ENCODE measurements at regions not wholly inside any gene's neighbourhood (a gene's known extent, or its start where the extent isn't known, plus 50 kb on each side); places are given as distances from the start of the nearest gene placed in this dataset.

- peak in 2 of 3 donors; percentile 1 to 33 for DNase-seq (ENCODE audit: low read depth in 2 of 3, low spot score in 2 of 3)
These were observed 96.4 kb upstream of the SELENOP start for GRCh38 chr5:42908086-42908485.

GRCh38 chr5:42905827-42906226, 94.1 kb upstream of the SELENOP start:
- DNase-seq (ENCODE audit: low read depth in 2 of 3, low spot score in 2 of 3), result no peak

- DNase-seq (ENCODE audit: low read depth in 2 of 3, low spot score in 2 of 3), result no peak
These were observed 89.0 kb upstream of the SELENOP start for GRCh38 chr5:42900734-42901133.

GRCh38 chr5:42898760-42899159, 87.1 kb upstream of the SELENOP start:
- DNase-seq (ENCODE audit: low read depth in 2 of 3, low spot score in 2 of 3), result no peak

- no peak for DNase-seq (ENCODE audit: low read depth in 2 of 3, low spot score in 2 of 3)
These were observed 84.8 kb upstream of the SELENOP start for GRCh38 chr5:42896523-42896922.

- DNase-seq (ENCODE audit: low read depth in 2 of 3, low spot score in 2 of 3), result no peak
These were observed 82.4 kb upstream of the SELENOP start for GRCh38 chr5:42894057-42894456.

GRCh38 chr5:42889311-42889933, 77.7 kb upstream of the SELENOP start:
- DNase-seq (ENCODE audit: low read depth in 2 of 3, low spot score in 2 of 3), result peak; percentile 26 to 92 (median 73)

- no peak for DNase-seq (ENCODE audit: low read depth in 2 of 3, low spot score in 2 of 3)
These were observed 77.1 kb upstream of the SELENOP start for GRCh38 chr5:42888771-42889170.

GRCh38 chr5:42887575-42887974, 75.9 kb upstream of the SELENOP start:
- no peak for DNase-seq (ENCODE audit: low read depth in 2 of 3, low spot score in 2 of 3)

- DNase-seq (ENCODE audit: low read depth in 2 of 3, low spot score in 2 of 3), result no peak
These were observed 75.4 kb upstream of the SELENOP start for GRCh38 chr5:42887097-42887496.

GRCh38 chr5:42886635-42887034, 74.9 kb upstream of the SELENOP start:
- no peak for DNase-seq (ENCODE audit: low read depth in 2 of 3, low spot score in 2 of 3)

GRCh38 chr5:42884326-42884725, 72.6 kb upstream of the SELENOP start:
- DNase-seq (ENCODE audit: low read depth in 2 of 3, low spot score in 2 of 3), result no peak

- no peak for DNase-seq (ENCODE audit: low read depth in 2 of 3, low spot score in 2 of 3)
These were observed 69.9 kb upstream of the SELENOP start for GRCh38 chr5:42881416-42882117.

- no peak for DNase-seq (ENCODE audit: low read depth in 2 of 3, low spot score in 2 of 3)
These were observed 68.9 kb upstream of the SELENOP start for GRCh38 chr5:42880496-42881150.

- no peak for DNase-seq (ENCODE audit: low read depth in 2 of 3, low spot score in 2 of 3)
These were observed 67.6 kb upstream of the SELENOP start for GRCh38 chr5:42879291-42879690.

- DNase-seq (ENCODE audit: low read depth in 2 of 3, low spot score in 2 of 3), result no peak
These were observed 66.9 kb upstream of the SELENOP start for GRCh38 chr5:42878550-42878949.

GRCh38 chr5:42878041-42878440, 66.3 kb upstream of the SELENOP start:
- DNase-seq (ENCODE audit: low read depth in 2 of 3, low spot score in 2 of 3), result no peak

GRCh38 chr5:42877431-42877830, 65.7 kb upstream of the SELENOP start:
- DNase-seq (ENCODE audit: low read depth in 2 of 3, low spot score in 2 of 3), result no peak

GRCh38 chr5:42876375-42876844, 64.7 kb upstream of the SELENOP start:
- peak in 1 of 3 donors; percentile 11 for DNase-seq (ENCODE audit: low read depth in 2 of 3, low spot score in 2 of 3)

- no peak for DNase-seq (ENCODE audit: low read depth in 2 of 3, low spot score in 2 of 3)
These were observed 64.2 kb upstream of the SELENOP start for GRCh38 chr5:42875785-42876374.

- no peak for DNase-seq (ENCODE audit: low read depth in 2 of 3, low spot score in 2 of 3)
These were observed 63.5 kb upstream of the SELENOP start for GRCh38 chr5:42875211-42875610.

All from hematopoietic multipotent progenitor cell (in vitro differentiated cells).